GM23338 (cell line): ENCODE measurements at regions not wholly inside any gene's neighbourhood (a gene's known extent, or its start where the extent isn't known, plus 50 kb on each side); places are given as distances from the start of the nearest gene placed in this dataset.

ENCODE experiments used
- ATAC-seq: fragments of 200-7000 bp; cut with Tn5 transposase; 3 replicates; pipeline ENCODE4 v1.9.1; 2020
- DNase-seq: peaks from one replicate; pipeline ENCODE4 v3.0.0-alpha.2; 2015; ENCODE audit warnings: low spot score
- H2AFZ ChIP-seq: fragments of 200-600 bp; sonication (generic); 2 replicates; pipeline ENCODE4 v1.8.0; 2016; ENCODE audit warnings: antibody characterized with exemption, mild to moderate bottlenecking, moderate library complexity
- H3F3A ChIP-seq: fragments of 200-600 bp; sonication (generic); replicated peaks from 2 replicates; pipeline ENCODE4 v1.8.0; 2017; ENCODE audit warnings: antibody characterized with exemption, mixed run types, low read depth
- H3K27ac ChIP-seq: fragments of 200-600 bp; sonication (generic); 2 replicates; pipeline ENCODE4 v1.6.1; 2016; ENCODE audit warnings: low read depth
- H3K27me3 ChIP-seq: fragments of 200-600 bp; sonication (generic); 2 replicates; pipeline ENCODE4 v1.8.0; 2016; ENCODE audit warnings: mild to moderate bottlenecking, mixed run types, moderate library complexity; ENCODE audit not compliant: insufficient read depth
- H3K36me3 ChIP-seq: fragments of 200-600 bp; sonication (generic); 2 replicates; pipeline ENCODE4 v1.8.0; 2016; ENCODE audit warnings: mild to moderate bottlenecking; ENCODE audit not compliant: insufficient read depth
- H3K4me1 ChIP-seq: fragments of 200-600 bp; sonication (generic); 2 replicates; pipeline ENCODE4 v1.8.0; 2016; ENCODE audit warnings: mild to moderate bottlenecking, moderate library complexity; ENCODE audit not compliant: insufficient read depth
- H3K4me2 ChIP-seq: fragments of 200-600 bp; sonication (generic); 2 replicates; pipeline ENCODE4 v1.7.1; 2017; ENCODE audit warnings: mixed run types
- H3K4me3 ChIP-seq: fragments of 200-600 bp; sonication (generic); 2 replicates; pipeline ENCODE4 v1.6.1; 2016; ENCODE audit warnings: mixed run types
- H3K79me2 ChIP-seq: fragments of 200-600 bp; sonication (generic); replicated peaks from 2 replicates; pipeline ENCODE4 v1.8.0; 2017; ENCODE audit warnings: mild to moderate bottlenecking; ENCODE audit not compliant: insufficient read depth
- H3K9me2 ChIP-seq: fragments of 200-600 bp; sonication (generic); 2 replicates; pipeline ENCODE4 v1.8.0; 2017; ENCODE audit not compliant: insufficient read depth
- H4K20me1 ChIP-seq: fragments of 200-600 bp; sonication (generic); replicated peaks from 2 replicates; pipeline ENCODE4 v1.8.0; 2017; ENCODE audit warnings: mild to moderate bottlenecking; ENCODE audit not compliant: insufficient read depth
- H3K27ac Mint-ChIP-seq: 2 replicates; pipeline ENCODE4 v1.8.0; 2020; ENCODE audit warnings: inconsistent platforms, mild to moderate bottlenecking, moderate library complexity, mixed read lengths
- H3K27me3 Mint-ChIP-seq: 3 replicates; pipeline ENCODE4 v1.8.0; 2022; ENCODE audit warnings: low read depth, mild to moderate bottlenecking, moderate library complexity, mixed read lengths, inconsistent platforms; ENCODE audit not compliant: insufficient read depth, poor library complexity
- H3K36me3 Mint-ChIP-seq: 3 replicates; pipeline ENCODE4 v1.8.0; 2021; ENCODE audit warnings: low read depth, mild to moderate bottlenecking, inconsistent platforms, moderate library complexity, mixed read lengths
- H3K4me1 Mint-ChIP-seq: 3 replicates; pipeline ENCODE4 v1.8.0; 2020; ENCODE audit warnings: mild to moderate bottlenecking, inconsistent platforms, mixed read lengths
- H3K4me3 Mint-ChIP-seq: 3 replicates; pipeline ENCODE4 v1.8.0; 2021; ENCODE audit warnings: moderate library complexity, mild to moderate bottlenecking, inconsistent platforms, mixed read lengths
- H3K9me3 Mint-ChIP-seq: 3 replicates; pipeline ENCODE4 v1.8.0; 2020; ENCODE audit warnings: moderate library complexity, mild to moderate bottlenecking, inconsistent platforms, mixed read lengths
- CREB1 ChIP-seq: fragments of 250-450 bp; sonication (Bioruptor Pico); IDR thresholded peaks from 2 replicates; pipeline ENCODE4 v1.5.0; 2020; ENCODE audit warnings: low read depth, mild to moderate bottlenecking, moderate library complexity
- CTCF ChIP-seq, 2 experiments: fragments of 200-600 bp in 1 of 2; sonication (generic) in 1 of 2; conservative IDR thresholded peaks; 2 replicates each; pipeline versions ENCODE4 v1.5.1 to v1.6.1; 2016 to 2017; ENCODE audit warnings: antibody characterized with exemption in 2 of 2, low read depth in 2 of 2, mild to moderate bottlenecking in 2 of 2, moderate library complexity in 1 of 2
- EZH2 ChIP-seq: fragments of 200-600 bp; sonication (generic); IDR thresholded peaks from one replicate; pipeline ENCODE4 v1.8.0; 2017; ENCODE audit warnings: antibody characterized with exemption, mild to moderate bottlenecking, low read depth; ENCODE audit not compliant: unreplicated experiment
- EZH2phosphoT487 ChIP-seq: fragments of 200-600 bp; sonication (generic); IDR thresholded peaks from one replicate; pipeline ENCODE4 v1.8.1; 2018; ENCODE audit warnings: antibody characterized with exemption; ENCODE audit not compliant: unreplicated experiment
- JUNB ChIP-seq: IDR thresholded peaks from one replicate; pipeline ENCODE4 v1.6.1; 2016; ENCODE audit warnings: antibody characterized with exemption; ENCODE audit not compliant: unreplicated experiment
- NANOG ChIP-seq: IDR thresholded peaks from 2 replicates; pipeline ENCODE4 v1.6.1; 2016; ENCODE audit warnings: antibody characterized with exemption, borderline replicate concordance
- REST ChIP-seq: IDR thresholded peaks from one replicate; pipeline ENCODE4 v1.6.1; 2018; ENCODE audit warnings: antibody characterized with exemption; ENCODE audit not compliant: unreplicated experiment
- STAT1 ChIP-seq: IDR thresholded peaks from one replicate; pipeline ENCODE4 v1.6.1; 2016; ENCODE audit warnings: antibody characterized with exemption; ENCODE audit not compliant: unreplicated experiment
- ZNF114 ChIP-seq: fragments of 250-450 bp; sonication (Bioruptor Pico); IDR thresholded peaks from 2 replicates; pipeline ENCODE4 v1.5.0; 2020; ENCODE audit warnings: mild to moderate bottlenecking, moderate library complexity
- ZNF331 ChIP-seq: fragments of 250-450 bp; sonication (Bioruptor Pico); IDR thresholded peaks from 2 replicates; pipeline ENCODE4 v1.5.0; 2020; ENCODE audit warnings: low read depth, mild to moderate bottlenecking, moderate library complexity
- TF ChIP-seq, protein P1 (sequence below): IDR thresholded peaks from 2 replicates; pipeline ENCODE4 v1.6.1; 2016; ENCODE audit warnings: antibody characterized with exemption

DNA sequence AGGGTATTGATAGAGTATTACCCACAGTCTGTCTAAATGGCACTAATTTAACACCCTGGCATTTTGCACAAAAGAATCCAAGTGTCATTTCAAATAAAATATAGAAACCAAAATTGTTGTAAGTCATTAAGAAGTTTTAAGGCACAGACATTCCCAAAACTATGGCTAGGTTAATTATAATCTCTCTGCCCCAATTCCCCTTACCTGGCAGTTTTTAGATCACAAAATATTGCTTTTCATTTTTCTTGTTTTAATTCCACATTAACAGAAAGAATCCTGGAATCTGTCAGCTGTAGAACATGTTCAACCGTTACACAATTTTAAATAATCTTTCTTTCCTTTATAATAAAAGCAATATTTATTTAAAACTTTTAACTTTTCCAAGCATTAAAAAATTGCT is 56.1 kb upstream of the PALS2 start (continued):
- TF ChIP-seq ZNF331 (CRISPR knock-in tag) (no peak), ZNF114 (no peak), EZH2phosphoT487 (no peak), EZH2 (no peak), CREB1 (CRISPR knock-in tag) (no peak)

- H3K36me3 Mint-ChIP-seq: no peaks in the 10 kb centered on the region; the same call in 2 of the 3 replicates
- H3K36me3 ChIP-seq: no peaks in the 10 kb centered on the region
- H3K4me3 Mint-ChIP-seq: no peak overlapping the region; the same call in 2 of the 3 replicates
- H4K20me1 ChIP-seq: no peaks in the 10 kb centered on the region
- DNase-seq (peak; percentile 39), ATAC-seq (peak; percentile 93)
- H3K4me1 ChIP-seq: peaks cover 29% of the 10 kb centered on the region
- peak overlapping the region; percentile 88 for H2AFZ ChIP-seq
- peaks cover 23% of the 10 kb centered on the region for H3K4me1 Mint-ChIP-seq
- H3K4me2 ChIP-seq: peak overlapping the region; percentile 52
- H3K4me3 ChIP-seq: no peak overlapping the region
- peak overlapping the region; percentile 0; the same call in 1 of the 2 replicates for H3K27ac Mint-ChIP-seq
- no peaks in the 10 kb centered on the region for H3K9me2 ChIP-seq
- no peaks in the 10 kb centered on the region for H3K27me3 ChIP-seq
- H3K79me2 ChIP-seq: no peaks in the 10 kb centered on the region
- no peaks in the 10 kb centered on the region for H3K9me3 Mint-ChIP-seq
- H3K27ac ChIP-seq: no peak overlapping the region
- no peaks in the 10 kb centered on the region for H3F3A ChIP-seq
- no peaks in the 10 kb centered on the region for H3K27me3 Mint-ChIP-seq
- no peak for TF ChIP-seq CREB1 (CRISPR knock-in tag)
- no peak for TF ChIP-seq EZH2
- no peak for TF ChIP-seq STAT1
- TF ChIP-seq NANOG: no peak
- TF ChIP-seq REST: no peak
- TF ChIP-seq JUNB: no peak
- no peak for TF ChIP-seq ZNF331 (CRISPR knock-in tag)
- no peak for TF ChIP-seq ZNF114
- TF ChIP-seq CTCF (conservative IDR thresholded peaks at IDR 0.05; ENCODE audit: low read depth in 2 of 2): no peak
- TF ChIP-seq, protein P1, sequence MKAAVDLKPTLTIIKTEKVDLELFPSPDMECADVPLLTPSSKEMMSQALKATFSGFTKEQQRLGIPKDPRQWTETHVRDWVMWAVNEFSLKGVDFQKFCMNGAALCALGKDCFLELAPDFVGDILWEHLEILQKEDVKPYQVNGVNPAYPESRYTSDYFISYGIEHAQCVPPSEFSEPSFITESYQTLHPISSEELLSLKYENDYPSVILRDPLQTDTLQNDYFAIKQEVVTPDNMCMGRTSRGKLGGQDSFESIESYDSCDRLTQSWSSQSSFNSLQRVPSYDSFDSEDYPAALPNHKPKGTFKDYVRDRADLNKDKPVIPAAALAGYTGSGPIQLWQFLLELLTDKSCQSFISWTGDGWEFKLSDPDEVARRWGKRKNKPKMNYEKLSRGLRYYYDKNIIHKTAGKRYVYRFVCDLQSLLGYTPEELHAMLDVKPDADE: no peak
- TF ChIP-seq EZH2phosphoT487: no peak
Measured at GRCh38 chr7:24521917-24522623, 51.2 kb upstream of the PALS2 start.
